ENCODE measurements at regions not wholly inside any gene's neighbourhood (a gene's known extent, or its start where the extent isn't known, plus 50 kb on each side); places are given as distances from the start of the nearest gene placed in this dataset.

DNA sequence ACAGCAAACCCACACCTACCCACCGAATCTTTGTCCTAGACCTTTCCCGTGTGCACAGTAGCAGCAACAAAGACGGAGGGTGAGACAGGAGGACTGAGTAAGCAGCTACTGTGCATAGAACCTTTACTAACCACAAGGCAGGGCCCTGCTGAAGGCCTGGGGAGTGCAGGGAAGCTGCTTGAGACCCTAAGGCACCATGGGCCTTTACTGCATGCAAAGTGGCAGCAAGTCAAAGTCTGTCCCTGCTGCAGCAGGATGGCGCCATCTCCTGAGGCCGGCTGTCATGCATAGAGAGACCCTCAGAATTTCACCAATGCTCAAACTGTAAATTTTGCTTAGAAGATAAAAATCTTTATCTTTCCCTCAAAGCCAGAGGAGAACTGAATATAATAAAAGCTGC, 610.5 kb downstream of the ACTR3B start:
- TF ChIP-seq, protein P1, sequence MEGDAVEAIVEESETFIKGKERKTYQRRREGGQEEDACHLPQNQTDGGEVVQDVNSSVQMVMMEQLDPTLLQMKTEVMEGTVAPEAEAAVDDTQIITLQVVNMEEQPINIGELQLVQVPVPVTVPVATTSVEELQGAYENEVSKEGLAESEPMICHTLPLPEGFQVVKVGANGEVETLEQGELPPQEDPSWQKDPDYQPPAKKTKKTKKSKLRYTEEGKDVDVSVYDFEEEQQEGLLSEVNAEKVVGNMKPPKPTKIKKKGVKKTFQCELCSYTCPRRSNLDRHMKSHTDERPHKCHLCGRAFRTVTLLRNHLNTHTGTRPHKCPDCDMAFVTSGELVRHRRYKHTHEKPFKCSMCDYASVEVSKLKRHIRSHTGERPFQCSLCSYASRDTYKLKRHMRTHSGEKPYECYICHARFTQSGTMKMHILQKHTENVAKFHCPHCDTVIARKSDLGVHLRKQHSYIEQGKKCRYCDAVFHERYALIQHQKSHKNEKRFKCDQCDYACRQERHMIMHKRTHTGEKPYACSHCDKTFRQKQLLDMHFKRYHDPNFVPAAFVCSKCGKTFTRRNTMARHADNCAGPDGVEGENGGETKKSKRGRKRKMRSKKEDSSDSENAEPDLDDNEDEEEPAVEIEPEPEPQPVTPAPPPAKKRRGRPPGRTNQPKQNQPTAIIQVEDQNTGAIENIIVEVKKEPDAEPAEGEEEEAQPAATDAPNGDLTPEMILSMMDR (conservative IDR thresholded peaks at IDR 0.05; ENCODE audit: low read depth, low read length) = no peak
- TF ChIP-seq EZH2 (IDR thresholded peaks at IDR 0.05; ENCODE audit: borderline replicate concordance, low read depth, low read length, poor library complexity, severe bottlenecking) = no peak

Measured in A673 (cell line).